Smooth muscle cell (in vitro differentiated cells): ENCODE measurements at regions not wholly inside any gene's neighbourhood (a gene's known extent, or its start where the extent isn't known, plus 50 kb on each side); places are given as distances from the start of the nearest gene placed in this dataset.

Source experiments
- DNase-seq: peaks from one replicate; lab custom pipeline; 2025; ENCODE audit not compliant: unreplicated experiment; lab: John Stamatoyannopoulos, UW
- H2AFZ ChIP-seq: fragments of 200-600 bp; sonication (generic); 2 replicates; pipeline ENCODE4 v1.6.0; 2016; ENCODE audit warnings: antibody characterized with exemption, low read depth, mild to moderate bottlenecking
- H3F3A ChIP-seq: fragments of 200-600 bp; sonication (generic); 2 replicates; pipeline ENCODE4 v1.6.0; 2017; ENCODE audit warnings: antibody characterized with exemption, low read depth
- H3K27ac ChIP-seq: fragments of 200-600 bp; sonication (generic); 2 replicates; pipeline ENCODE4 v1.5.1; 2016; ENCODE audit warnings: low read depth, mild to moderate bottlenecking
- H3K27me3 ChIP-seq: fragments of 200-600 bp; sonication (generic); 2 replicates; pipeline ENCODE4 v1.6.1; 2016; ENCODE audit warnings: low read depth, mild to moderate bottlenecking
- H3K36me3 ChIP-seq: fragments of 200-600 bp; sonication (generic); 2 replicates; pipeline ENCODE4 v1.5.1; 2016; ENCODE audit warnings: low read depth
- H3K4me1 ChIP-seq: fragments of 200-600 bp; sonication (generic); 2 replicates; pipeline ENCODE4 v1.5.1; 2016; ENCODE audit warnings: low read depth
- H3K4me2 ChIP-seq: fragments of 200-600 bp; sonication (generic); 2 replicates; pipeline ENCODE4 v1.6.0; 2016; ENCODE audit warnings: mild to moderate bottlenecking
- H3K4me3 ChIP-seq: fragments of 200-600 bp; sonication (generic); 2 replicates; pipeline ENCODE4 v1.5.1; 2016; ENCODE audit warnings: mild to moderate bottlenecking
- H3K79me2 ChIP-seq: fragments of 200-600 bp; sonication (generic); 2 replicates; pipeline ENCODE4 v1.6.0; 2016; ENCODE audit warnings: low read depth, mild to moderate bottlenecking
- H3K9ac ChIP-seq: fragments of 200-600 bp; sonication (generic); 2 replicates; pipeline ENCODE4 v1.6.0; 2016; ENCODE audit warnings: low read depth
- H3K9me3 ChIP-seq: fragments of 200-600 bp; sonication (generic); replicated peaks from 2 replicates; pipeline ENCODE4 v1.5.1; 2016; ENCODE audit warnings: low read depth
- H4K20me1 ChIP-seq: fragments of 200-600 bp; sonication (generic); 2 replicates; pipeline ENCODE4 v1.6.0; 2016; ENCODE audit warnings: low read depth
- WGBS: methylation state at CpG from one replicate; pipeline ENCODE4 v1.1.7; 2016; ENCODE audit warnings: low lambda C conversion rate; 5-methylcytosine and 5-hydroxymethylcytosine counted together
- TF ChIP-seq, protein P1 (sequence below): fragments of 200-600 bp; sonication (generic); IDR thresholded peaks from 2 replicates; pipeline ENCODE4 v1.5.1; 2017; ENCODE audit warnings: borderline replicate concordance, mild to moderate bottlenecking, antibody characterized with exemption; ENCODE audit not compliant: insufficient read depth, poor library complexity, severe bottlenecking

DNA sequence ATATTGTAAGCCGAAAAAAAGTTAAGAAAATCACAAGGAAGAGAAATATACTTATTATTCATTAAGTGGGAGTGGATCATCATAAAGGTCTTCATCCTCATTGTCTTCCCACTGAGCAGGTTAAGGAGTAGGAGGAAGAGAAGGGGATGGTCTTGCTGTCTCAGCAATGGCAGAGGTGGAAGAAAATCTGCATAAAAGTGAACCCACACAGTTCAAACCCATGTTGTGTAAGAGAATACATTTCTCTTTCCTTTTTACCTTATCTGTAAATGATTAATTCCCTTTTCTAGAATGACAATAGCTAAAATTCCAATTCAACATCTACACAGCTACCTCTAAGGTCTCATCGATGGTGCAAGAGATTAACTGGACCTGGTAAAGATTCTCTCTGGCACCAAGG, 904.6 kb downstream of the EPHA3 start:
- 85% methylated on average over 2 of the region's 2 CpGs for WGBS
- no peak overlapping the region for H3K27ac ChIP-seq

GRCh38 chr3:90015688-90016356, 908.4 kb downstream of the EPHA3 start:
- peaks cover 17% of the 10 kb centered on the region for H3K4me1 ChIP-seq
- H3K36me3 ChIP-seq: no peaks in the 10 kb centered on the region
- no peak overlapping the region for H3K9ac ChIP-seq
- H3F3A ChIP-seq: peaks cover 4% of the 10 kb centered on the region
- peak overlapping the region; percentile 37 for H2AFZ ChIP-seq
- TF ChIP-seq, protein P1, sequence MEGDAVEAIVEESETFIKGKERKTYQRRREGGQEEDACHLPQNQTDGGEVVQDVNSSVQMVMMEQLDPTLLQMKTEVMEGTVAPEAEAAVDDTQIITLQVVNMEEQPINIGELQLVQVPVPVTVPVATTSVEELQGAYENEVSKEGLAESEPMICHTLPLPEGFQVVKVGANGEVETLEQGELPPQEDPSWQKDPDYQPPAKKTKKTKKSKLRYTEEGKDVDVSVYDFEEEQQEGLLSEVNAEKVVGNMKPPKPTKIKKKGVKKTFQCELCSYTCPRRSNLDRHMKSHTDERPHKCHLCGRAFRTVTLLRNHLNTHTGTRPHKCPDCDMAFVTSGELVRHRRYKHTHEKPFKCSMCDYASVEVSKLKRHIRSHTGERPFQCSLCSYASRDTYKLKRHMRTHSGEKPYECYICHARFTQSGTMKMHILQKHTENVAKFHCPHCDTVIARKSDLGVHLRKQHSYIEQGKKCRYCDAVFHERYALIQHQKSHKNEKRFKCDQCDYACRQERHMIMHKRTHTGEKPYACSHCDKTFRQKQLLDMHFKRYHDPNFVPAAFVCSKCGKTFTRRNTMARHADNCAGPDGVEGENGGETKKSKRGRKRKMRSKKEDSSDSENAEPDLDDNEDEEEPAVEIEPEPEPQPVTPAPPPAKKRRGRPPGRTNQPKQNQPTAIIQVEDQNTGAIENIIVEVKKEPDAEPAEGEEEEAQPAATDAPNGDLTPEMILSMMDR: no peak
- H3K27me3 ChIP-seq: no peaks in the 10 kb centered on the region
- no peak for DNase-seq
- H3K9me3 ChIP-seq: no peaks in the 10 kb centered on the region
- H3K27ac ChIP-seq: peak overlapping the region; percentile 78
- H3K79me2 ChIP-seq: no peaks in the 10 kb centered on the region
- peak overlapping the region; percentile 18 for H3K4me2 ChIP-seq
- 1% methylated on average over 4 of the region's 4 CpGs for WGBS
- H4K20me1 ChIP-seq: no peaks in the 10 kb centered on the region
- H3K4me3 ChIP-seq: no peak overlapping the region

More for the DNA sequence above, 904.6 kb downstream of the EPHA3 start:
- H2AFZ ChIP-seq: no peak overlapping the region
- no peaks in the 10 kb centered on the region for H3K27me3 ChIP-seq
- no peak overlapping the region for H3K4me2 ChIP-seq
- peaks cover 7% of the 10 kb centered on the region for H3F3A ChIP-seq
- no peak overlapping the region for H3K4me3 ChIP-seq
- H3K9me3 ChIP-seq: no peaks in the 10 kb centered on the region
- no peak for DNase-seq
- TF ChIP-seq, protein P1: no peak
- peaks cover 25% of the 10 kb centered on the region for H3K4me1 ChIP-seq
- H3K79me2 ChIP-seq: no peaks in the 10 kb centered on the region
- no peak overlapping the region for H3K9ac ChIP-seq
- no peaks in the 10 kb centered on the region for H4K20me1 ChIP-seq
- no peaks in the 10 kb centered on the region for H3K36me3 ChIP-seq

DNA sequence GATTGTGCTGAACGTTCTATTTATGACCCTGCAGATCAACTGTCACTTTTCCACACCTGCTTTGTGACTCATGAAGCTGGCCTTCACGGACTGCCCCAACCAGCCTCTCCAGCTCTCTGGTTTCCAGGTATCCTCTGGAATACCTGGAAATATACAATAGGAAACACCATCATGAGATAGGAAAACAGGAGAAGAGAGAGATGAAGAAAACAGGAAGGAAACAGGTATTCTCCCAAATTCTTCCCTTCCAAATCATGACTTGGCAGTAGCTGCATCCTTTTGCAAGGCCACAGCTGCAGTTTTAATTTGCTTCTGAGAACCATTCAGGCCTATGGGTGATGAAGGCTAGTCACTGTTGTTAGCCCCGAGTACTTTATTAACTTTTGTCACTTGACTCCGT, 909.1 kb downstream of the EPHA3 start:
- peak overlapping the region; percentile 18 for H3K4me2 ChIP-seq

More for the DNA sequence above, 909.1 kb downstream of the EPHA3 start:
- Histone ChIP-seq H4K20me1 (no peaks in the 10 kb centered on the region), H3K4me3 (no peak overlapping the region), H3K9ac (no peak overlapping the region), H3K79me2 (no peaks in the 10 kb centered on the region), H3K9me3 (no peaks in the 10 kb centered on the region), H3F3A (peaks cover 4% of the 10 kb centered on the region), H3K36me3 (no peaks in the 10 kb centered on the region), H3K27ac (peak overlapping the region; percentile 78), H3K27me3 (no peaks in the 10 kb centered on the region), H3K4me1 (peaks cover 14% of the 10 kb centered on the region), H2AFZ (no peak overlapping the region)
- TF ChIP-seq, protein P1: no peak
- WGBS: 73% methylated on average over 4 of the region's 4 CpGs
- no peak for DNase-seq
